ENCODE measurements at regions not wholly inside any gene's neighbourhood (a gene's known extent, or its start where the extent isn't known, plus 50 kb on each side); places are given as distances from the start of the nearest gene placed in this dataset.

GRCh38 chr2:217163987-217164386 lies 304.1 kb upstream of the TNP1 start:
- no peak for DNase-seq (ENCODE audit: low spot score)

- DNase-seq (ENCODE audit: low spot score): peak; percentile 94
These were observed 302.7 kb upstream of the TNP1 start for GRCh38 chr2:217162533-217162932.

GRCh38 chr2:217160978-217161973 lies 301.4 kb upstream of the TNP1 start:
- no peak for DNase-seq (ENCODE audit: low spot score)

- DNase-seq (ENCODE audit: low spot score): peak; percentile 74
These were observed 300.4 kb upstream of the TNP1 start for GRCh38 chr2:217160103-217160743.

- DNase-seq (ENCODE audit: low spot score): no peak
These were observed 299.1 kb upstream of the TNP1 start for GRCh38 chr2:217158928-217159327.

GRCh38 chr2:217157581-217157980 lies 297.7 kb upstream of the TNP1 start:
- no peak for DNase-seq (ENCODE audit: low spot score)

- no peak for DNase-seq (ENCODE audit: low spot score)
These were observed 296.9 kb upstream of the TNP1 start for GRCh38 chr2:217156801-217157200.

GRCh38 chr2:217154923-217155322 lies 295.1 kb upstream of the TNP1 start:
- no peak for DNase-seq (ENCODE audit: low spot score)

- no peak for DNase-seq (ENCODE audit: low spot score)
These were observed 293.6 kb upstream of the TNP1 start for GRCh38 chr2:217153510-217153909.

GRCh38 chr2:217152831-217153230 lies 293.0 kb upstream of the TNP1 start:
- no peak for DNase-seq (ENCODE audit: low spot score)

GRCh38 chr2:217151509-217152206 lies 291.8 kb upstream of the TNP1 start:
- DNase-seq (ENCODE audit: low spot score): no peak

GRCh38 chr2:217150236-217150635 lies 290.4 kb upstream of the TNP1 start:
- DNase-seq (ENCODE audit: low spot score): no peak

- DNase-seq (ENCODE audit: low spot score): no peak
These were observed 289.3 kb upstream of the TNP1 start for GRCh38 chr2:217149087-217149660.

GRCh38 chr2:217147818-217148217 lies 288.0 kb upstream of the TNP1 start:
- no peak for DNase-seq (ENCODE audit: low spot score)

- DNase-seq (ENCODE audit: low spot score): no peak
These were observed 287.1 kb upstream of the TNP1 start for GRCh38 chr2:217146956-217147355.

GRCh38 chr2:217142649-217143266 lies 282.9 kb upstream of the TNP1 start:
- peak; percentile 20 for DNase-seq (ENCODE audit: low spot score)

GRCh38 chr2:217138284-217138683 lies 278.4 kb upstream of the TNP1 start:
- DNase-seq (ENCODE audit: low spot score): no peak

- no peak for DNase-seq (ENCODE audit: low spot score)
These were observed 267.9 kb upstream of the TNP1 start for GRCh38 chr2:217127744-217128143.

- no peak for DNase-seq (ENCODE audit: low spot score)
These were observed 265.1 kb upstream of the TNP1 start for GRCh38 chr2:217125014-217125413.

GRCh38 chr2:217124050-217124449 lies 264.2 kb upstream of the TNP1 start:
- no peak for DNase-seq (ENCODE audit: low spot score)

- DNase-seq (ENCODE audit: low spot score): no peak
These were observed 261.7 kb upstream of the TNP1 start for GRCh38 chr2:217121565-217121964.

- DNase-seq (ENCODE audit: low spot score): no peak
These were observed 260.6 kb upstream of the TNP1 start for GRCh38 chr2:217120429-217120828.

Measured in A172 (cell line).